GM23338 (cell line): ENCODE measurements at regions not wholly inside any gene's neighbourhood (a gene's known extent, or its start where the extent isn't known, plus 50 kb on each side); places are given as distances from the start of the nearest gene placed in this dataset.

ENCODE experiments used
- ATAC-seq: fragments of 200-7000 bp; cut with Tn5 transposase; 3 replicates; pipeline ENCODE4 v1.9.1; 2020
- DNase-seq: peaks from one replicate; pipeline ENCODE4 v3.0.0-alpha.2; 2015; ENCODE audit warnings: low spot score
- H2AFZ ChIP-seq: fragments of 200-600 bp; sonication (generic); 2 replicates; pipeline ENCODE4 v1.8.0; 2016; ENCODE audit warnings: antibody characterized with exemption, mild to moderate bottlenecking, moderate library complexity
- H3F3A ChIP-seq: fragments of 200-600 bp; sonication (generic); replicated peaks from 2 replicates; pipeline ENCODE4 v1.8.0; 2017; ENCODE audit warnings: antibody characterized with exemption, mixed run types, low read depth
- H3K27ac ChIP-seq: fragments of 200-600 bp; sonication (generic); 2 replicates; pipeline ENCODE4 v1.6.1; 2016; ENCODE audit warnings: low read depth
- H3K27me3 ChIP-seq: fragments of 200-600 bp; sonication (generic); 2 replicates; pipeline ENCODE4 v1.8.0; 2016; ENCODE audit warnings: mild to moderate bottlenecking, mixed run types, moderate library complexity; ENCODE audit not compliant: insufficient read depth
- H3K36me3 ChIP-seq: fragments of 200-600 bp; sonication (generic); 2 replicates; pipeline ENCODE4 v1.8.0; 2016; ENCODE audit warnings: mild to moderate bottlenecking; ENCODE audit not compliant: insufficient read depth
- H3K4me1 ChIP-seq: fragments of 200-600 bp; sonication (generic); 2 replicates; pipeline ENCODE4 v1.8.0; 2016; ENCODE audit warnings: mild to moderate bottlenecking, moderate library complexity; ENCODE audit not compliant: insufficient read depth
- H3K4me2 ChIP-seq: fragments of 200-600 bp; sonication (generic); 2 replicates; pipeline ENCODE4 v1.7.1; 2017; ENCODE audit warnings: mixed run types
- H3K4me3 ChIP-seq: fragments of 200-600 bp; sonication (generic); 2 replicates; pipeline ENCODE4 v1.6.1; 2016; ENCODE audit warnings: mixed run types
- H3K79me2 ChIP-seq: fragments of 200-600 bp; sonication (generic); replicated peaks from 2 replicates; pipeline ENCODE4 v1.8.0; 2017; ENCODE audit warnings: mild to moderate bottlenecking; ENCODE audit not compliant: insufficient read depth
- H3K9me2 ChIP-seq: fragments of 200-600 bp; sonication (generic); 2 replicates; pipeline ENCODE4 v1.8.0; 2017; ENCODE audit not compliant: insufficient read depth
- H4K20me1 ChIP-seq: fragments of 200-600 bp; sonication (generic); replicated peaks from 2 replicates; pipeline ENCODE4 v1.8.0; 2017; ENCODE audit warnings: mild to moderate bottlenecking; ENCODE audit not compliant: insufficient read depth
- H3K27ac Mint-ChIP-seq: 2 replicates; pipeline ENCODE4 v1.8.0; 2020; ENCODE audit warnings: inconsistent platforms, mild to moderate bottlenecking, moderate library complexity, mixed read lengths
- H3K27me3 Mint-ChIP-seq: 3 replicates; pipeline ENCODE4 v1.8.0; 2022; ENCODE audit warnings: low read depth, mild to moderate bottlenecking, moderate library complexity, mixed read lengths, inconsistent platforms; ENCODE audit not compliant: insufficient read depth, poor library complexity
- H3K36me3 Mint-ChIP-seq: 3 replicates; pipeline ENCODE4 v1.8.0; 2021; ENCODE audit warnings: low read depth, mild to moderate bottlenecking, inconsistent platforms, moderate library complexity, mixed read lengths
- H3K4me1 Mint-ChIP-seq: 3 replicates; pipeline ENCODE4 v1.8.0; 2020; ENCODE audit warnings: mild to moderate bottlenecking, inconsistent platforms, mixed read lengths
- H3K4me3 Mint-ChIP-seq: 3 replicates; pipeline ENCODE4 v1.8.0; 2021; ENCODE audit warnings: moderate library complexity, mild to moderate bottlenecking, inconsistent platforms, mixed read lengths
- H3K9me3 Mint-ChIP-seq: 3 replicates; pipeline ENCODE4 v1.8.0; 2020; ENCODE audit warnings: moderate library complexity, mild to moderate bottlenecking, inconsistent platforms, mixed read lengths
- CREB1 ChIP-seq: fragments of 250-450 bp; sonication (Bioruptor Pico); IDR thresholded peaks from 2 replicates; pipeline ENCODE4 v1.5.0; 2020; ENCODE audit warnings: low read depth, mild to moderate bottlenecking, moderate library complexity
- EZH2 ChIP-seq: fragments of 200-600 bp; sonication (generic); IDR thresholded peaks from one replicate; pipeline ENCODE4 v1.8.0; 2017; ENCODE audit warnings: antibody characterized with exemption, mild to moderate bottlenecking, low read depth; ENCODE audit not compliant: unreplicated experiment
- EZH2phosphoT487 ChIP-seq: fragments of 200-600 bp; sonication (generic); IDR thresholded peaks from one replicate; pipeline ENCODE4 v1.8.1; 2018; ENCODE audit warnings: antibody characterized with exemption; ENCODE audit not compliant: unreplicated experiment
- TF ChIP-seq, protein P1 (sequence below): fragments of 250-450 bp; sonication (Bioruptor Pico); IDR thresholded peaks from 2 replicates; pipeline ENCODE4 v1.5.0; 2020; ENCODE audit warnings: mild to moderate bottlenecking, moderate library complexity
- TF ChIP-seq, protein P2 (sequence below): IDR thresholded peaks from one replicate; pipeline ENCODE4 v1.6.1; 2018; ENCODE audit warnings: antibody characterized with exemption; ENCODE audit not compliant: unreplicated experiment

DNA sequence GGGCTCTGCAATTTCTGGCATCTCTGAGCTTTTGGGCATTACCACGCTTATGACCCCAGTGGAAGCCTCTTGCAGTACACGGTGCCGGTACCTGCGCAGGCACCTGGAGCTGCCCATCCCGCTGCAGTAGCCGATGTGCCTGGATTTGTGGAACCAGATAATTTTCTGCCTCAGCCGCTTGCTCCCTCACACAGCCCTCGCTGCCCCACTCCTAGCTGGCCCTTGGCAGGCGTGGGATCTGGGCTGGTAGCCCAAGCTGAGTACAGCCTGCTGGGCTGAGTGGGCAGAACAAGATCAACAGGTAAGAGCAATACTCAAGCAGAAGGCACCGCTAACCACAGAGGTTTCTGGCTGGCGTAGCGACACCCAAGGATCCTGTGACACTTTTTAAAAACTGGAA lies 1808.8 kb upstream of the ACO1 start (continued):
- TF ChIP-seq, protein P1, sequence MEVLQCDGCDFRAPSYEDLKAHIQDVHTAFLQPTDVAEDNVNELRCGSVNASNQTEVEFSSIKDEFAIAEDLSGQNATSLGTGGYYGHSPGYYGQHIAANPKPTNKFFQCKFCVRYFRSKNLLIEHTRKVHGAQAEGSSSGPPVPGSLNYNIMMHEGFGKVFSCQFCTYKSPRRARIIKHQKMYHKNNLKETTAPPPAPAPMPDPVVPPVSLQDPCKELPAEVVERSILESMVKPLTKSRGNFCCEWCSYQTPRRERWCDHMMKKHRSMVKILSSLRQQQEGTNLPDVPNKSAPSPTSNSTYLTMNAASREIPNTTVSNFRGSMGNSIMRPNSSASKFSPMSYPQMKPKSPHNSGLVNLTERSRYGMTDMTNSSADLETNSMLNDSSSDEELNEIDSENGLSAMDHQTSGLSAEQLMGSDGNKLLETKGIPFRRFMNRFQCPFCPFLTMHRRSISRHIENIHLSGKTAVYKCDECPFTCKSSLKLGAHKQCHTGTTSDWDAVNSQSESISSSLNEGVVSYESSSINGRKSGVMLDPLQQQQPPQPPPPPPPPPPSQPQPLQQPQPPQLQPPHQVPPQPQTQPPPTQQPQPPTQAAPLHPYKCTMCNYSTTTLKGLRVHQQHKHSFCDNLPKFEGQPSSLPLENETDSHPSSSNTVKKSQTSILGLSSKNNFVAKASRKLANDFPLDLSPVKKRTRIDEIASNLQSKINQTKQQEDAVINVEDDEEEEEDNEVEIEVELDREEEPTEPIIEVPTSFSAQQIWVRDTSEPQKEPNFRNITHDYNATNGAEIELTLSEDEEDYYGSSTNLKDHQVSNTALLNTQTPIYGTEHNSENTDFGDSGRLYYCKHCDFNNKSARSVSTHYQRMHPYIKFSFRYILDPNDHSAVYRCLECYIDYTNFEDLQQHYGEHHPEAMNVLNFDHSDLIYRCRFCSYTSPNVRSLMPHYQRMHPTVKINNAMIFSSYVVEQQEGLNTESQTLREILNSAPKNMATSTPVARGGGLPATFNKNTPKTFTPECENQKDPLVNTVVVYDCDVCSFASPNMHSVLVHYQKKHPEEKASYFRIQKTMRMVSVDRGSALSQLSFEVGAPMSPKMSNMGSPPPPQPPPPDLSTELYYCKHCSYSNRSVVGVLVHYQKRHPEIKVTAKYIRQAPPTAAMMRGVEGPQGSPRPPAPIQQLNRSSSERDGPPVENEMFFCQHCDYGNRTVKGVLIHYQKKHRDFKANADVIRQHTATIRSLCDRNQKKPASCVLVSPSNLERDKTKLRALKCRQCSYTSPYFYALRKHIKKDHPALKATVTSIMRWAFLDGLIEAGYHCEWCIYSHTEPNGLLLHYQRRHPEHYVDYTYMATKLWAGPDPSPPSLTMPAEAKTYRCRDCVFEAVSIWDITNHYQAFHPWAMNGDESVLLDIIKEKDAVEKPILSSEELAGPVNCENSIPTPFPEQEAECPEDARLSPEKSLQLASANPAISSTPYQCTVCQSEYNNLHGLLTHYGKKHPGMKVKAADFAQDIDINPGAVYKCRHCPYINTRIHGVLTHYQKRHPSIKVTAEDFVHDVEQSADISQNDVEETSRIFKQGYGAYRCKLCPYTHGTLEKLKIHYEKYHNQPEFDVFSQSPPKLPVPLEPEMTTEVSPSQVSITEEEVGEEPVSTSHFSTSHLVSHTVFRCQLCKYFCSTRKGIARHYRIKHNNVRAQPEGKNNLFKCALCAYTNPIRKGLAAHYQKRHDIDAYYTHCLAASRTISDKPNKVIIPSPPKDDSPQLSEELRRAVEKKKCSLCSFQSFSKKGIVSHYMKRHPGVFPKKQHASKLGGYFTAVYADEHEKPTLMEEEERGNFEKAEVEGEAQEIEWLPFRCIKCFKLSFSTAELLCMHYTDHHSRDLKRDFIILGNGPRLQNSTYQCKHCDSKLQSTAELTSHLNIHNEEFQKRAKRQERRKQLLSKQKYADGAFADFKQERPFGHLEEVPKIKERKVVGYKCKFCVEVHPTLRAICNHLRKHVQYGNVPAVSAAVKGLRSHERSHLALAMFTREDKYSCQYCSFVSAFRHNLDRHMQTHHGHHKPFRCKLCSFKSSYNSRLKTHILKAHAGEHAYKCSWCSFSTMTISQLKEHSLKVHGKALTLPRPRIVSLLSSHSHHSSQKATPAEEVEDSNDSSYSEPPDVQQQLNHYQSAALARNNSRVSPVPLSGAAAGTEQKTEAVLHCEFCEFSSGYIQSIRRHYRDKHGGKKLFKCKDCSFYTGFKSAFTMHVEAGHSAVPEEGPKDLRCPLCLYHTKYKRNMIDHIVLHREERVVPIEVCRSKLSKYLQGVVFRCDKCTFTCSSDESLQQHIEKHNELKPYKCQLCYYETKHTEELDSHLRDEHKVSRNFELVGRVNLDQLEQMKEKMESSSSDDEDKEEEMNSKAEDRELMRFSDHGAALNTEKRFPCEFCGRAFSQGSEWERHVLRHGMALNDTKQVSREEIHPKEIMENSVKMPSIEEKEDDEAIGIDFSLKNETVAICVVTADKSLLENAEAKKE (CRISPR knock-in tag), result no peak

DNA sequence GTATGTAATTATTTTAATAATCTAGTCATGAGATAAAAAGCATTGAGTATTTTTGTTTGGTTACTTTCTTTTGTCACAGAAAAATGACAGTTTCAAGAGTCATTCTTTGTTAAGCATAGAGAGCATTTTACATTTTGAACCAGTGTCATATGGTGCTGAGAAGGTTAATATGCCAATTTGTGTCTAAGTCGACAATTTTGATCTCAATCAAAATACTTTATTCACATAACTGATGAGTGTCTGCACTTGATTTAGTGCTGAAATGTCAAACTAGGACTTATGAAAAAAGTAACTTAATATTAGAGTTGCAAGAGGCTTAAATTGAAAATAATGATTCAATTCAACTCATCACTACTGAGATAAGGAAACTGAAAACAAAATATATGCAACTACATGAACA lies 1804.6 kb upstream of the ACO1 start:
- Histone ChIP-seq H4K20me1 (no peaks in the 10 kb centered on the region), H3F3A (no peaks in the 10 kb centered on the region), H3K4me1 (no peaks in the 10 kb centered on the region), H3K4me3 (no peak overlapping the region), H2AFZ (no peak overlapping the region), H3K9me2 (no peaks in the 10 kb centered on the region), H3K27ac (no peak overlapping the region), H3K4me2 (no peak overlapping the region), H3K79me2 (no peaks in the 10 kb centered on the region), H3K27me3 (no peaks in the 10 kb centered on the region), H3K36me3 (no peaks in the 10 kb centered on the region)
- Mint-ChIP-seq H3K4me1 (no peaks in the 10 kb centered on the region), H3K36me3 (no peaks in the 10 kb centered on the region), H3K9me3 (no peaks in the 10 kb centered on the region), H3K27ac (no peak overlapping the region), H3K27me3 (no peaks in the 10 kb centered on the region), H3K4me3 (no peak overlapping the region)
- ATAC-seq, result no peak
- no peak for DNase-seq
- TF ChIP-seq EZH2phosphoT487, result no peak
- no peak for TF ChIP-seq CREB1 (CRISPR knock-in tag)
- TF ChIP-seq, protein P2, sequence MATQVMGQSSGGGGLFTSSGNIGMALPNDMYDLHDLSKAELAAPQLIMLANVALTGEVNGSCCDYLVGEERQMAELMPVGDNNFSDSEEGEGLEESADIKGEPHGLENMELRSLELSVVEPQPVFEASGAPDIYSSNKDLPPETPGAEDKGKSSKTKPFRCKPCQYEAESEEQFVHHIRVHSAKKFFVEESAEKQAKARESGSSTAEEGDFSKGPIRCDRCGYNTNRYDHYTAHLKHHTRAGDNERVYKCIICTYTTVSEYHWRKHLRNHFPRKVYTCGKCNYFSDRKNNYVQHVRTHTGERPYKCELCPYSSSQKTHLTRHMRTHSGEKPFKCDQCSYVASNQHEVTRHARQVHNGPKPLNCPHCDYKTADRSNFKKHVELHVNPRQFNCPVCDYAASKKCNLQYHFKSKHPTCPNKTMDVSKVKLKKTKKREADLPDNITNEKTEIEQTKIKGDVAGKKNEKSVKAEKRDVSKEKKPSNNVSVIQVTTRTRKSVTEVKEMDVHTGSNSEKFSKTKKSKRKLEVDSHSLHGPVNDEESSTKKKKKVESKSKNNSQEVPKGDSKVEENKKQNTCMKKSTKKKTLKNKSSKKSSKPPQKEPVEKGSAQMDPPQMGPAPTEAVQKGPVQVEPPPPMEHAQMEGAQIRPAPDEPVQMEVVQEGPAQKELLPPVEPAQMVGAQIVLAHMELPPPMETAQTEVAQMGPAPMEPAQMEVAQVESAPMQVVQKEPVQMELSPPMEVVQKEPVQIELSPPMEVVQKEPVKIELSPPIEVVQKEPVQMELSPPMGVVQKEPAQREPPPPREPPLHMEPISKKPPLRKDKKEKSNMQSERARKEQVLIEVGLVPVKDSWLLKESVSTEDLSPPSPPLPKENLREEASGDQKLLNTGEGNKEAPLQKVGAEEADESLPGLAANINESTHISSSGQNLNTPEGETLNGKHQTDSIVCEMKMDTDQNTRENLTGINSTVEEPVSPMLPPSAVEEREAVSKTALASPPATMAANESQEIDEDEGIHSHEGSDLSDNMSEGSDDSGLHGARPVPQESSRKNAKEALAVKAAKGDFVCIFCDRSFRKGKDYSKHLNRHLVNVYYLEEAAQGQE, result no peak
- no peak for TF ChIP-seq EZH2
- TF ChIP-seq, protein P1 (CRISPR knock-in tag), result no peak
